ENCODE measurements at regions not wholly inside any gene's neighbourhood (a gene's known extent, or its start where the extent isn't known, plus 50 kb on each side); places are given as distances from the start of the nearest gene placed in this dataset.

- H4K20me1 ChIP-seq (replicated peaks; ENCODE audit: control insufficient read depth, extremely low read depth, insufficient read depth, low read length): no peaks in the 10 kb centered on the region
- dilution Hi-C loops (cut with MboI; ENCODE audit: extremely low pct_ligation_motif_present, low sequenced_read_pairs): no loop called here
- intact Hi-C loops (cut with micrococcal nuclease): no loop called here
- ChIA-PET POLR2A (no interaction called here), CTCF (interaction anchor here (0.7 to 0.8 kb wide), 2 partner anchors 10 to 37 kb away, joined by 3 read pairs; no protein-coding TSS in a partner anchor)
- no TSS peak for BruUV-seq (replicated peaks)
- no peak overlapping the region for H3K27ac ChIP-seq (ENCODE audit: insufficient read depth, low read depth, low read length)
- H2AFZ ChIP-seq (ENCODE audit: low read depth, low read length): no peak overlapping the region
- no peak for DNase-seq (ENCODE audit: low read depth, low spot score)
- no peaks in the 10 kb centered on the region for H3K27me3 ChIP-seq (ENCODE audit: control insufficient read depth in 2 of 2, insufficient read depth in 2 of 2, low read length in 2 of 2)
- no peak for TF ChIP-seq JUN (IDR thresholded peaks at IDR 0.05; ENCODE audit: borderline replicate concordance, insufficient read depth, insufficient read length, low read depth)
- TF ChIP-seq EZH2 (IDR thresholded peaks at IDR 0.05; ENCODE audit: borderline replicate concordance, low read depth, low read length, severe bottlenecking): no peak
- no peak for TF ChIP-seq MYC (IDR thresholded peaks at IDR 0.05; ENCODE audit: low read depth, low read length)
- TF ChIP-seq CTCF (IDR thresholded peaks at IDR 0.05; ENCODE audit: extremely low read depth in 1 of 2, insufficient read depth in 1 of 2, low read depth in 1 of 2, low read length in 2 of 2): no peak
- TF ChIP-seq MAX (IDR thresholded peaks at IDR 0.05; ENCODE audit: insufficient read depth, insufficient read length): no peak
- TF ChIP-seq POLR2A (IDR thresholded peaks at IDR 0.05; ENCODE audit: low read depth, low read length): no peak
- TF ChIP-seq GATA2 (IDR thresholded peaks at IDR 0.05; ENCODE audit: insufficient read depth, insufficient read length, low read depth, low read length): no peak
- no peak for TF ChIP-seq POLR2AphosphoS5 (IDR thresholded peaks at IDR 0.05; ENCODE audit: insufficient read depth, low read depth, low read length)
- no peak for TF ChIP-seq FOS (IDR thresholded peaks at IDR 0.05; ENCODE audit: borderline replicate concordance, insufficient read depth, low read length)
- H3K4me3 ChIP-seq (replicated peaks in 1 of 3; ENCODE audit: insufficient read depth in 1 of 3, low read depth in 1 of 3, low read length in 3 of 3): no peak overlapping the region
- H3K9ac ChIP-seq (replicated peaks; ENCODE audit: extremely low read depth, insufficient read depth, low read length): no peak overlapping the region
- H3K4me1 ChIP-seq (ENCODE audit: control insufficient read depth, extremely low read depth, insufficient read depth, low read length): peaks cover 11% of the 10 kb centered on the region
- no peaks in the 10 kb centered on the region for H3K79me2 ChIP-seq (ENCODE audit: control insufficient read depth, insufficient read depth, low read length)
- no peaks in the 10 kb centered on the region for H3K36me3 ChIP-seq (ENCODE audit: control insufficient read depth in 2 of 2, extremely low read depth in 1 of 2, insufficient read depth in 2 of 2, low read length in 2 of 2)
- FAIRE-seq: no peak
- H3K9me3 ChIP-seq (replicated peaks; ENCODE audit: control insufficient read depth, insufficient read depth, low read length): no peaks in the 10 kb centered on the region
- no peaks in the 10 kb centered on the region for H3K9me1 ChIP-seq (replicated peaks; ENCODE audit: control insufficient read depth, extremely low read depth, insufficient read depth, low read length)
- H3K4me2 ChIP-seq (ENCODE audit: insufficient read depth, low read length): no peak overlapping the region
Measured at GRCh38 chr11:62020661-62021060, 53.2 kb upstream of the FTH1 start.

Measured in endothelial cell of umbilical vein (primary cell).